ENCODE measurements at regions not wholly inside any gene's neighbourhood (a gene's known extent, or its start where the extent isn't known, plus 50 kb on each side); places are given as distances from the start of the nearest gene placed in this dataset.

- TF ChIP-seq CTCF (IDR thresholded peaks at IDR 0.05; ENCODE audit: poor library complexity) (no peak), EZH2 (IDR thresholded peaks at IDR 0.05; ENCODE audit: borderline replicate concordance) (no peak), EZH2phosphoT487 (IDR thresholded peaks at IDR 0.05; ENCODE audit: low read depth, severe bottlenecking, unreplicated experiment) (no peak)
These were observed 595.0 kb downstream of the EPHA3 start for GRCh38 chr3:89702404-89702803.

All from hepatocyte (in vitro differentiated cells).